Adrenal gland (tissue), 5 donors: ENCODE measurements at regions not wholly inside any gene's neighbourhood (a gene's known extent, or its start where the extent isn't known, plus 50 kb on each side); places are given as distances from the start of the nearest gene placed in this dataset.

Experiments
- POLR2A ChIP-seq, 2 donors: fragments of 450-650 bp; IDR thresholded peaks; one replicate each; pipeline ENCODE4 v1.6.1; 2017; ENCODE audit warnings: antibody characterized with exemption in 2 of 2, mild to moderate bottlenecking in 2 of 2, moderate library complexity in 1 of 2
- TF ChIP-seq, protein P1 (sequence below), 6 experiments: fragments of 450-650 bp in 4 of 6; fragments of 200-600 bp in 2 of 6; sonication (generic) in 1 of 6; IDR thresholded peaks; 1 replicate in 5 of 6; 2 replicates in 1 of 6; pipeline versions ENCODE4 v1.5.1 to v1.8.0; 2016 to 2021; ENCODE audit warnings: antibody characterized with exemption in 6 of 6, mild to moderate bottlenecking in 2 of 6, moderate library complexity in 1 of 6
- donor health status: DM: no; HTN: no; CAD: no.

DNA sequence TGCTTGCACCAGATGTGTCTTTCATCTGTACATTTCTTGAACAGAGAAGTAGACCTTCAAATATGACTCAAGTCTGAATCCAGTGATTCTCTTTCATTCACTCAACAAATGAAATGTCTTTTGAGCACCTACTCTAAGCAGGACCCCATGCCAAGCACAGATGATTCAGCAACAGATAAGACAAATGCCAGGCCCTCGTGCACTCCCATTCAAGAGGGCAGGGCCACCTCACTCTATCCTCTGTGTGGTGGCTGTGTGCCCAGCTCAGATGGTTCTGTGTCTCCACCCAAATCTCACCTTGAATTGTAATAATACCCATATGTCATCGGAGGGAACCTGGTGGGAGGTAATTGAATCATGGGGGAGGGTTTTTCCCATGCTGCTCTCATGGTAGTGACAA lies 74.1 kb upstream of the NKD1 start:
- no peak for TF ChIP-seq POLR2A (IDR thresholded peaks at IDR 0.05)
- TF ChIP-seq, protein P1, sequence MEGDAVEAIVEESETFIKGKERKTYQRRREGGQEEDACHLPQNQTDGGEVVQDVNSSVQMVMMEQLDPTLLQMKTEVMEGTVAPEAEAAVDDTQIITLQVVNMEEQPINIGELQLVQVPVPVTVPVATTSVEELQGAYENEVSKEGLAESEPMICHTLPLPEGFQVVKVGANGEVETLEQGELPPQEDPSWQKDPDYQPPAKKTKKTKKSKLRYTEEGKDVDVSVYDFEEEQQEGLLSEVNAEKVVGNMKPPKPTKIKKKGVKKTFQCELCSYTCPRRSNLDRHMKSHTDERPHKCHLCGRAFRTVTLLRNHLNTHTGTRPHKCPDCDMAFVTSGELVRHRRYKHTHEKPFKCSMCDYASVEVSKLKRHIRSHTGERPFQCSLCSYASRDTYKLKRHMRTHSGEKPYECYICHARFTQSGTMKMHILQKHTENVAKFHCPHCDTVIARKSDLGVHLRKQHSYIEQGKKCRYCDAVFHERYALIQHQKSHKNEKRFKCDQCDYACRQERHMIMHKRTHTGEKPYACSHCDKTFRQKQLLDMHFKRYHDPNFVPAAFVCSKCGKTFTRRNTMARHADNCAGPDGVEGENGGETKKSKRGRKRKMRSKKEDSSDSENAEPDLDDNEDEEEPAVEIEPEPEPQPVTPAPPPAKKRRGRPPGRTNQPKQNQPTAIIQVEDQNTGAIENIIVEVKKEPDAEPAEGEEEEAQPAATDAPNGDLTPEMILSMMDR (IDR thresholded peaks at IDR 0.05): no peak
